Thyroid gland (tissue), 4 donors: ENCODE measurements at regions not wholly inside any gene's neighbourhood (a gene's known extent, or its start where the extent isn't known, plus 50 kb on each side); places are given as distances from the start of the nearest gene placed in this dataset.

Experiments
- POLR2A ChIP-seq, 2 donors: fragments of 450-650 bp; IDR thresholded peaks; one replicate each; pipeline ENCODE4 v1.6.1; 2017; ENCODE audit warnings: antibody characterized with exemption in 2 of 2, mild to moderate bottlenecking in 2 of 2, moderate library complexity in 1 of 2
- TF ChIP-seq, protein P1 (sequence below), 6 experiments: fragments of 200-600 bp in 3 of 6; fragments of 450-650 bp in 3 of 6; sonication (generic) in 3 of 6; IDR thresholded peaks; one replicate each; pipeline ENCODE4 v1.5.1; 2016 to 2019; ENCODE audit warnings: antibody characterized with exemption in 6 of 6, mild to moderate bottlenecking in 2 of 6, inconsistent platforms in 1 of 6, moderate library complexity in 1 of 6

- TF ChIP-seq, protein P1, sequence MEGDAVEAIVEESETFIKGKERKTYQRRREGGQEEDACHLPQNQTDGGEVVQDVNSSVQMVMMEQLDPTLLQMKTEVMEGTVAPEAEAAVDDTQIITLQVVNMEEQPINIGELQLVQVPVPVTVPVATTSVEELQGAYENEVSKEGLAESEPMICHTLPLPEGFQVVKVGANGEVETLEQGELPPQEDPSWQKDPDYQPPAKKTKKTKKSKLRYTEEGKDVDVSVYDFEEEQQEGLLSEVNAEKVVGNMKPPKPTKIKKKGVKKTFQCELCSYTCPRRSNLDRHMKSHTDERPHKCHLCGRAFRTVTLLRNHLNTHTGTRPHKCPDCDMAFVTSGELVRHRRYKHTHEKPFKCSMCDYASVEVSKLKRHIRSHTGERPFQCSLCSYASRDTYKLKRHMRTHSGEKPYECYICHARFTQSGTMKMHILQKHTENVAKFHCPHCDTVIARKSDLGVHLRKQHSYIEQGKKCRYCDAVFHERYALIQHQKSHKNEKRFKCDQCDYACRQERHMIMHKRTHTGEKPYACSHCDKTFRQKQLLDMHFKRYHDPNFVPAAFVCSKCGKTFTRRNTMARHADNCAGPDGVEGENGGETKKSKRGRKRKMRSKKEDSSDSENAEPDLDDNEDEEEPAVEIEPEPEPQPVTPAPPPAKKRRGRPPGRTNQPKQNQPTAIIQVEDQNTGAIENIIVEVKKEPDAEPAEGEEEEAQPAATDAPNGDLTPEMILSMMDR (IDR thresholded peaks at IDR 0.05) = no peak
- TF ChIP-seq POLR2A (IDR thresholded peaks at IDR 0.05) = no peak
Measured at GRCh38 chr2:221844212-221845020, 272.3 kb upstream of the EPHA4 start.
